Skin of body (tissue), 1 donor: ENCODE measurements at regions not wholly inside any gene's neighbourhood (a gene's known extent, or its start where the extent isn't known, plus 50 kb on each side); places are given as distances from the start of the nearest gene placed in this dataset.
"Not testable (repeated sequence)": the region's sequence is repeated elsewhere in the genome, so short reads cannot be mapped to it uniquely, and the experiment has no call there.

ENCODE experiments used
- DNase-seq: peaks from one replicate; lab custom pipeline; 2025; lab: John Stamatoyannopoulos, UW

GRCh38 chrX:124234348-124234747, 98.1 kb upstream of the TEX13D start:
- no peak for DNase-seq

- no peak for DNase-seq
Measured at GRCh38 chrX:124238268-124238667, 94.2 kb upstream of the TEX13D start.

DNA sequence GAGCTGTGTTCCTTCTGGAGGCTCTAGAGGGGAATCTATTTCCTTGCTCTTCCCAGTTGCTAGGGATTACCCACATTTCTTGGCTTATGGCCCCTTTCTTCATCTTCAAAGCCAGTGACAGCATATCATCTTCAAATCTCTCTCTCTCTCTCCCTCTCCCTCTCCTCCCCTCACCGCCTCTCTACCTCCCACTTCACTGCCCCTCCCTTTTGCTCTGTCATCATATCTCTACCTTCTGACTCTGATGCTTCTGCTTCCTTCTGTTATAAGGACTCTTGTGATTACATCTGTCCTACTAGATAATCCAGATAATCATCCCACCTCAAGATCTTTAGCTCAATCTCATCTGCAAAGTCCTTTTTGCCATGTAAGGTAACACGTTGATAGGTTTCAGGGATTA, 93.1 kb upstream of the TEX13D start:
- no peak for DNase-seq

- no peak for DNase-seq
Measured at GRCh38 chrX:124239911-124240310, 92.5 kb upstream of the TEX13D start.

GRCh38 chrX:124240422-124240821, 92.0 kb upstream of the TEX13D start:
- no peak for DNase-seq

GRCh38 chrX:124242131-124242530, 90.3 kb upstream of the TEX13D start:
- DNase-seq = no peak

- no peak for DNase-seq
Measured at GRCh38 chrX:124249345-124249744, 83.1 kb upstream of the TEX13D start.

GRCh38 chrX:124250835-124251437, 81.5 kb upstream of the TEX13D start:
- DNase-seq = no peak

DNA sequence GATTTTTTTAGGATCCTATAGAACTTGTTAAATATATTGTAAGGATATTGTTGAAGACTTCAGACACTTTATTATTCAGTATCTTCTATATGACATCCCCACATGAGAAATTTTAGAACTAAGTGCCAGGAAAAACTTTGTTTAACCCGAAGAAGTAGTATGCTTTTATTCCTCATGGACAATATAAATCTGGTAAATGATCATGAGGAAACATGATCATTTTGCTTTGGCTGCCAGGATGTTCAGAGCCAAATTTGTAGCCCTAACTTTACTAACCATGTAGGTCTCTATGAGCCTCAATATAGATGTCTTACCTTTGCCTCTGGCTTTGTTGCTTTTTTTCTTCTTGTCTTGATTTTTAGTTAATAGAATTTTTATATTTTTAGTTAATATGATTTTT, 77.8 kb upstream of the TEX13D start:
- DNase-seq = peak; percentile 31

GRCh38 chrX:124256216-124256615, 76.2 kb upstream of the TEX13D start:
- peak; percentile 96 for DNase-seq

GRCh38 chrX:124256629-124257380, 75.7 kb upstream of the TEX13D start:
- peak; percentile 78 for DNase-seq

DNA sequence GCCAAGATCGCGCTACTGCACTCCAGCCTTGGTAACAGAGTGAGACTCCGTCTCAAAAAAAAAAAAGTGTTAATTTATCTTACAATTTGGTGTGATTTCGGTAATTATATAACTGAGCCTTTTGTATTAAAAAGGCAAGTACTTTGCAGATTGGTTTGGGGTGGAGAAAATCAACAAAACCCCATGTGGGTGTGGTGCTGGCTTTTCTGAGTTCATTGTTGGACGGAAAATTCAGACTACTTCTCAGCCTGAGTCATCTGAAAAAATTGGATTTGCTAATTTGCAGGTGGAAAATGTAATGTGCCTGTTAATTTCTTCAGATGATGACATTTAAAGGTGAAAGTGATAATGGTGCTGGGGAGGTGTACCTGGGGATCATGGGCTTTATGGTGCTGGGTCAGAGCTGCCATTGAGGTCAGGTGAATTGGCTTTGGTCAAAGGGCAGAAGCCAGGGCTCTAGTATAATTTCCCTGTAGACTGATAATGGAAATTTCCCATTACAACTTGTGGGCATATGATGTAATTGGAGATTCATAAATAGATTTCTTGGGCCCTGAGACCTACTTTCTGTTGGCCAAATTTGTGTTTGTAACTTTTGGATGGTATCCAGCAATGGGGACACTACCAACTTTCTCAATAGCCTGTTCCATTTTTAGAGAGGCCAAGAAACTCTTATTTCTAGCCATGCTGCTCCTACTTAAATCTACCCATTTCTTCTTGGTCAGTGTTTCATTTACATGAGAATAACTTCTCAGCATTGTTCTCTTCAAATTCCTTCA, 74.3 kb upstream of the TEX13D start:
- no peak for DNase-seq

DNA sequence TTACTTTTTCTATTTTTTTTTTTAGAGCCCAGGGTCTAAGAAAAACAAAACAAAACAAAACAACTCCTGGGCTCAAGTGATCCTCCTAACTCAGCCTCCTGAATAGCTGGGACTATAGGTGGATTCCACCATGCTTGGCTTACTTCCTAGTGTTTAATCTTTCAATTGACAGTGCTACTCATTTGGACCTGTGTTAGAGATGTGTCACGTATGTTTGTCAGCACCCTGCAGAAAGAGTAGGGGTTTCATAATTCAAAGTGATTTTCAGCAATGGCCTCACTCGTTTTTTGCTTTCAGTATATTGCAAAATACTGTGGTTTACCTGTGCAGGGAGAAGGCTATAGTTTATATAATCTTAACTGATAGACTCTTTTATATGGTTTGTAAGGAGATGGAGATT, 71.6 kb upstream of the TEX13D start:
- no peak for DNase-seq

GRCh38 chrX:124263743-124264142, 68.7 kb upstream of the TEX13D start:
- DNase-seq = no peak

GRCh38 chrX:124268099-124268498, 64.4 kb upstream of the TEX13D start:
- DNase-seq = no peak

GRCh38 chrX:124269881-124270280, 62.6 kb upstream of the TEX13D start:
- no peak for DNase-seq

- DNase-seq = not testable (repeated sequence)
Measured at GRCh38 chrX:124271599-124271998, 60.9 kb upstream of the TEX13D start.

GRCh38 chrX:124272370-124272982, 60.0 kb upstream of the TEX13D start:
- no peak for DNase-seq

GRCh38 chrX:124274438-124275181, 57.9 kb upstream of the TEX13D start:
- peak; percentile 79 for DNase-seq

DNA sequence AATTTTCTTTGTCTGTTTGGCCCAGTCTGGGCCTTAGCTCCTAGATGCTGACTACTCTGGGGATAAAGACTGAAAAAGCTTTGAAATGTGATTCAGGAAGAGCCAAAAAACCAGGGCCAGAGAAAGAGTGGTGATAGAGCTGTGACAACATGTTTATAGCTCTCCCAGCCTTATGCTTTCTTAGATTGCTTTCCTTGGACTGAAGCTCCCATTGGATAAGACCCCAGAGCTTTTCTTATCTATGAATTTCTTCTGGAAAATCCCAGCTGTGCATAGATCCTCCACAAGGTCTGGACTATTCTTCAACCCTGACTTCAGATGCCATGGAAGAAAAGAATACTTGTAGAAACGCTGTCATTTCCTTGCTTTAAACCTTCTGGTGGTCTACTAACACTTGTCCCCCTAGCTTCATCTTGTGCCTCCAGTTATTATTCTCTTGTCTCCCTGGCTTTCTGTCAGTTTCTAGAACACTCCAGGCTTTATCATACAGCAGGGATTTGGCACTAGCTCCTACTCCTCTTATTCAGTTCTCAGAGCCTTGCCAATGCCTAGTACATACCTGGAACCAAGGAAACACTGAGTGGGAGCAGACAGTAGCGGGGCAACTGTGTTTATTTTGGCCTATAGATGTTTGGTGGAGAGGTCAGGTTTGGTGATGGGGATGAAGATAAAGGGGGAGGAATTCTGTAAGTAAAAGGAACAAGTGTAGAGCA, 57.1 kb upstream of the TEX13D start:
- peak; percentile 79 for DNase-seq
